NCI-H1436 treated with DMSO at 0.1 percent for 48 hours (cell line): ENCODE measurements at regions not wholly inside any gene's neighbourhood (a gene's known extent, or its start where the extent isn't known, plus 50 kb on each side); places are given as distances from the start of the nearest gene placed in this dataset.
"Not testable (repeated sequence)": the region's sequence is repeated elsewhere in the genome, so short reads cannot be mapped to it uniquely, and the experiment has no call there.

Source experiments
- DNase-seq: peaks from one replicate; lab custom pipeline; 2025; lab: John Stamatoyannopoulos, UW

GRCh38 chr2:83155826-83156225 is 1303.3 kb downstream of the SUCLG1 start:
- DNase-seq, result no peak

DNA sequence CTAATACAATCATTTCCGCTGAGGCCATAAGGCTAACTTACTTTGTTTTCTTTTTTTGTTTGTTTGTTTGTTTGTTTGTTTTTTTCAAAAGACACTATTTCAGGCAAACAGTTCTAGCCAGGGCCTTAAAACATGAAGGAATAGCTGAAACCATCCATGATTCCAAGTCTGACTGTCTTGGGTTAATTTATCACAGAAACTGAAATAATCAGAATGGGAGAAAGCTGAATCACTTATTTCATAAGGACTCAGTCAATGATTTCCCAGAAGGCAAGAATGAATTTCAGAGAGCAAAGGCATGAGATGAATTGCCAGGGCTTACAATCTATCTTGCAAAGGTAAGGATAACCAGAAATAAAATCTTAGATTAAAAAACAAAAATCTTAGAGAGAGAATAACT is 1315.1 kb downstream of the SUCLG1 start:
- no peak for DNase-seq

DNA sequence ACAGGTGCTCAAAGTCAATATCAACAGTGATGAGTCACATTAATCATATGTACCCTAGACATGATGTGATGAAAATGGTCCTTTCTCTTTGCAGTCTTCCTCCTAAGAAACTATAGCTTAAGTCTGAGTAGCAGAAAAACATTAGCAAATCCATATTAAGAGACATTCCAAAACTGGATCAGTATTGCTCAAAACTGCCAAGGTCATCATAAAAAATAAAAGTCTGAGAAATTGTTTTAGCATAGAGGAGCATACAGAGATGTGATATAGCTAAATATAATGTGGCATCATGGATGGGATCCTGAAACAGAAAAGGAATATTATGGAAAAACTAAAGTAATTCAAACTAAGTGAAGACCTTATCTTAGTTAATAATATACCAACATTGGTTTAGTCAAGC is 1316.1 kb downstream of the SUCLG1 start:
- no peak for DNase-seq

- DNase-seq, result no peak
These were observed 1343.5 kb downstream of the SUCLG1 start for GRCh38 chr2:83115606-83116005.

DNA sequence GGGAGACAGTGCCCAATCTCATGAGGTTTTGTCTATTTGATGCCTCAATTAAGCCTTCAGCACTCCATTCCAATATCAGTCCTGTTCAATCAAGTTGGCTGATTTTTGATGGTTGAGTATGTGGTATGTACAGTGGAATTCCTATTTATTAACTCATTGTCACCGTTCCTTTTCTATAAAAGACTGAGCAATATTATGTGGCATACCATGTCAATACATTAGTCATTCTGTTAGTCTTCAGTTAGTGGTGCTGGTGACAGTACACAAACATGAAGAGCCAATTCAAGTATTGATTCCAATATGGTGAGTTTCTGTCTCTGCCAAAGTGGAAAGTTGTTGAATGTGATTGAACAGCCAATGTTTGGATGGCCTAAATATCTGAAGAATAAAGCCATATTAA is 1343.9 kb downstream of the SUCLG1 start:
- no peak for DNase-seq

DNA sequence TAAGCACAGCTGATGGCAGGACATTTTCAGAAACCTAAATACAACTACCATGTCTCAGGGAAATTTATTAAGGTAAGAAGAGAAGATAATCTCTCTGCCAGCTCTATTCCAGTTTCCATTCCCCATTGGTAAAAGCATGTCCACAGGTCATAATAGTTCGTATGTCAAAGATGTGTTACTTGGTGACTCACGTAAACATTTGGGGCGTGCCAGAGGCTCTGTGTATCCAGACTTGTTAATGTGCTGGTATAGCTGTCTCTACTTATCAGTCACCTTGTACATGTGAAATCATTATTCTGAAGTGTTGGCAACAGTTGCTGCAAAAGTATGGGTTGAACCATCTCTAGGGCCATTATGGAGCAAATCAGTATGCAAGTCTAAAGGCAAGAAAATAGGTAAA is 1345.1 kb downstream of the SUCLG1 start:
- no peak for DNase-seq

- DNase-seq, result no peak
These were observed 1346.2 kb downstream of the SUCLG1 start for GRCh38 chr2:83112858-83113257.

GRCh38 chr2:83109284-83109683 is 1349.8 kb downstream of the SUCLG1 start:
- no peak for DNase-seq

- no peak for DNase-seq
These were observed 1352.2 kb downstream of the SUCLG1 start for GRCh38 chr2:83106853-83107252.

- no peak for DNase-seq
These were observed 1354.9 kb downstream of the SUCLG1 start for GRCh38 chr2:83104202-83104601.

GRCh38 chr2:83103613-83104012 is 1355.5 kb downstream of the SUCLG1 start:
- no peak for DNase-seq

DNA sequence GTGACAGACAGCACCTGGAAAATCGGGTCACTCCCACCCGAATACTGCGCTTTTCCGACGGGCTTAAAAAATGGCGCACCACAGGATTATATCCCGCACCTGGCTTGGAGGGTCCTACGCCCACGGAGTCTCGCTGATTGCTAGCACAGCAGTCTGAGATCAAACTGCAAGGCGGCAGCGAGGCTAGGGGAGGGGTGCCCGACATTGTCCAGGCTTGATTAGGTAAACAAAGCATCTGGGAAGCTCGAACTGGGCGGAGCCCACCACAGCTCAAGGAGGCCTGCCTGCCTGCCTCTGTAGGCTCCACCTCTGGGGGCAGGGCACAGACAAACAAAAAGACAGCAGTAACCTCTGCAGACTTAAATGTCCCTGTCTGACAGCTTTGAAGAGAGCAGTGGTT is 1370.0 kb downstream of the SUCLG1 start:
- DNase-seq, result not testable (repeated sequence)

GRCh38 chr2:83085869-83086268 is 1373.2 kb downstream of the SUCLG1 start:
- DNase-seq, result no peak

- DNase-seq, result no peak
These were observed 1377.0 kb downstream of the SUCLG1 start for GRCh38 chr2:83081826-83082690.

DNA sequence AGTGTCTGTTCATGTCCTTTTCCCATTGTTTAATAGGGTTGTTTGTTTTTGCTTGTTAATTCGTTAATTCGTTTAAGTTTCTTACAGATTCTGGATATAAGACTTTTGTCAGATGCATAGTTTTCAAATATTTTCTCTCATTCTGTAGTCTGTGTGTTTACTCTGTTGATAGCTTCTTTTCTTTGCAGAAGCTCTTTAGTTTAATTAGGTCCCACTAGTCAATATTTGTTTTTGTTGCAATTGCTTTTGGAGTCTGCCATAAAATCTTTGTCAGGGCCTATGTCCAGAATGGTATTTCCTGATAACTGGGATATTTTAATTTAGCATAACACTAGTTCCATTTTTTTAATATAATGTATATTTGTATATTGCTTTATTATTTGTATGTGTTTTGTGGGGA is 1380.1 kb downstream of the SUCLG1 start:
- DNase-seq, result no peak

GRCh38 chr2:83072767-83073166 is 1386.3 kb downstream of the SUCLG1 start:
- DNase-seq, result no peak

GRCh38 chr2:83071914-83072313 is 1387.2 kb downstream of the SUCLG1 start:
- DNase-seq, result no peak

GRCh38 chr2:83071352-83071751 is 1387.7 kb downstream of the SUCLG1 start:
- no peak for DNase-seq

DNA sequence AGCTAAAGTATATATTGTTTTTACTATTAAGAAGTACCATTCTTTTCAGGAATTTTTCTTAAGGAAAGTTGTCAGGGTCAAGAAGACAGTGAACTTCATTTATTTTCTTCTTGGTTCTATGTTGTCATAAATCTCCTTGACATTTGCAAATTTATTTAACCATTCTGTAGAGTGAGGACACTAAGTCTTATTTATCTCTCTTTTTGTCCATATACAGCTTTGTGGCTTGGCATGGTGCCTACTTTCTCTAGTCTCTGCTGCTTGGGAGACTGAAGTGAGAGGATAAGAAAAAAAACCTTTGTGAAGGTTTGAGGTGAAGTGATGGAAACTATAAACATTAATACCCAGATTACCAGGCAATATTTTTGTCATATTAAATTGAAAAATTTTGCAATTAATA is 1389.4 kb downstream of the SUCLG1 start:
- DNase-seq, result no peak

GRCh38 chr2:83068714-83069113 is 1390.4 kb downstream of the SUCLG1 start:
- DNase-seq, result no peak

DNA sequence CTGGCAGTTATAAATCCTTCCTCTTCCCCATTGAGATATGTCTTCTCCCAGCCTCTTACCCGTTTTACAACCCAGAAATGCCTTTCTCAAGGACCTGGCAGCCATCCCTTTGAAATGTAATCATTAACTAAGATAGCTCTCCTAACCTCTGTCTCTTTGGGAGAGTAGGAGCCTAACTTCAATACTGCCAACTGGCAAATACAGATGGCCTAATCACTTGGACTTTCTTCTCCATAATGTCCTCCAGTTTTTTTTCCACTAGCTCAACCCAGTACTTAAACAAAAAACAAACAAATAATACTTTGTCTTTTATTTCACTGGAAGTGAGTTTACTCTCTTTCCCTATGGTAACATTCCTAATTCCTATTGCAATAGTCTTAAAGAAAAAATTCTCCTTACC is 1391.1 kb downstream of the SUCLG1 start:
- DNase-seq, result no peak

DNA sequence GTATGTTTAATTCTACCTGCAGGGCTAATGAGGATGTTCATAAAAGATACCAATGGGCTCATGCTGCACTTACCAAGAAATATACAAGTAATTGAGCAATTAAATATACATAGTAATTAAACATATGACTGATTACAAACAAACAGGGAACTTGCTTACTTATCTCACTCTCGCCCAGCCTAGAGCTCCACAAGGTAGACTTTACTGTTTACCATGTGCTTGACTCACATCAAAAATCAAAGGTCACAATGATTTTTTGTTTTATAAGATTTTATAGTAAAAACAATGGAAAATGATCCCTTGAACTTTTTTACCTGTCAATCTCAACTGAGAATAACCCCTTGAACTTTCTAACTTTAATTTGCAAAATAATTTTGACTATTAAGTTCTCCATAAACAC is 1395.1 kb downstream of the SUCLG1 start:
- no peak for DNase-seq

DNA sequence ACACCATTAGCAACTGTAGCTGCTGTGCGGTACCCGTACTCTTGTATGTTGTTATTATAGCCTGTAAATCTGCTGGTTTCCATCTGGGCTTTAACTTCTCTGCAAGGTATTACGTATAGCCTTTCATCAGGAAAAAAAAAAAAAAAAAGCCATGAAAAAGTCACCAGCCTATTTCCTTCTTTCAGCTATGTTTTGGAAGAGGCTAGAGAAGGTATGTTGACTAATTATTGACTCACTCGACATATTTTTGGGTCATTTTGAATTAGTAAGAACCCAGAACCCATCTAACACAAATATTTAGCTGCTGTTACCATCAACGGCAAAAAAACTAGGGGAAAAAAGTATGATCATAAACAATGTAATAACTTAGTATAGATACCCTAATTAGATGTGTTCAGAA is 1395.6 kb downstream of the SUCLG1 start:
- no peak for DNase-seq

- DNase-seq, result no peak
These were observed 1400.4 kb downstream of the SUCLG1 start for GRCh38 chr2:83058683-83059082.
